GM23338 (cell line): ENCODE measurements at regions not wholly inside any gene's neighbourhood (a gene's known extent, or its start where the extent isn't known, plus 50 kb on each side); places are given as distances from the start of the nearest gene placed in this dataset.

Experiments
- ATAC-seq: fragments of 200-7000 bp; cut with Tn5 transposase; 3 replicates; pipeline ENCODE4 v1.9.1; 2020
- DNase-seq: peaks from one replicate; pipeline ENCODE4 v3.0.0-alpha.2; 2015; ENCODE audit warnings: low spot score
- H2AFZ ChIP-seq: fragments of 200-600 bp; sonication (generic); 2 replicates; pipeline ENCODE4 v1.8.0; 2016; ENCODE audit warnings: antibody characterized with exemption, mild to moderate bottlenecking, moderate library complexity
- H3F3A ChIP-seq: fragments of 200-600 bp; sonication (generic); replicated peaks from 2 replicates; pipeline ENCODE4 v1.8.0; 2017; ENCODE audit warnings: antibody characterized with exemption, mixed run types, low read depth
- H3K27ac ChIP-seq: fragments of 200-600 bp; sonication (generic); 2 replicates; pipeline ENCODE4 v1.6.1; 2016; ENCODE audit warnings: low read depth
- H3K27me3 ChIP-seq: fragments of 200-600 bp; sonication (generic); 2 replicates; pipeline ENCODE4 v1.8.0; 2016; ENCODE audit warnings: mild to moderate bottlenecking, mixed run types, moderate library complexity; ENCODE audit not compliant: insufficient read depth
- H3K36me3 ChIP-seq: fragments of 200-600 bp; sonication (generic); 2 replicates; pipeline ENCODE4 v1.8.0; 2016; ENCODE audit warnings: mild to moderate bottlenecking; ENCODE audit not compliant: insufficient read depth
- H3K4me1 ChIP-seq: fragments of 200-600 bp; sonication (generic); 2 replicates; pipeline ENCODE4 v1.8.0; 2016; ENCODE audit warnings: mild to moderate bottlenecking, moderate library complexity; ENCODE audit not compliant: insufficient read depth
- H3K4me2 ChIP-seq: fragments of 200-600 bp; sonication (generic); 2 replicates; pipeline ENCODE4 v1.7.1; 2017; ENCODE audit warnings: mixed run types
- H3K4me3 ChIP-seq: fragments of 200-600 bp; sonication (generic); 2 replicates; pipeline ENCODE4 v1.6.1; 2016; ENCODE audit warnings: mixed run types
- H3K79me2 ChIP-seq: fragments of 200-600 bp; sonication (generic); replicated peaks from 2 replicates; pipeline ENCODE4 v1.8.0; 2017; ENCODE audit warnings: mild to moderate bottlenecking; ENCODE audit not compliant: insufficient read depth
- H3K9me2 ChIP-seq: fragments of 200-600 bp; sonication (generic); 2 replicates; pipeline ENCODE4 v1.8.0; 2017; ENCODE audit not compliant: insufficient read depth
- H4K20me1 ChIP-seq: fragments of 200-600 bp; sonication (generic); replicated peaks from 2 replicates; pipeline ENCODE4 v1.8.0; 2017; ENCODE audit warnings: mild to moderate bottlenecking; ENCODE audit not compliant: insufficient read depth
- H3K27ac Mint-ChIP-seq: 2 replicates; pipeline ENCODE4 v1.8.0; 2020; ENCODE audit warnings: inconsistent platforms, mild to moderate bottlenecking, moderate library complexity, mixed read lengths
- H3K27me3 Mint-ChIP-seq: 3 replicates; pipeline ENCODE4 v1.8.0; 2022; ENCODE audit warnings: low read depth, mild to moderate bottlenecking, moderate library complexity, mixed read lengths, inconsistent platforms; ENCODE audit not compliant: insufficient read depth, poor library complexity
- H3K36me3 Mint-ChIP-seq: 3 replicates; pipeline ENCODE4 v1.8.0; 2021; ENCODE audit warnings: low read depth, mild to moderate bottlenecking, inconsistent platforms, moderate library complexity, mixed read lengths
- H3K4me1 Mint-ChIP-seq: 3 replicates; pipeline ENCODE4 v1.8.0; 2020; ENCODE audit warnings: mild to moderate bottlenecking, inconsistent platforms, mixed read lengths
- H3K4me3 Mint-ChIP-seq: 3 replicates; pipeline ENCODE4 v1.8.0; 2021; ENCODE audit warnings: moderate library complexity, mild to moderate bottlenecking, inconsistent platforms, mixed read lengths
- H3K9me3 Mint-ChIP-seq: 3 replicates; pipeline ENCODE4 v1.8.0; 2020; ENCODE audit warnings: moderate library complexity, mild to moderate bottlenecking, inconsistent platforms, mixed read lengths
- CREB1 ChIP-seq: fragments of 250-450 bp; sonication (Bioruptor Pico); IDR thresholded peaks from 2 replicates; pipeline ENCODE4 v1.5.0; 2020; ENCODE audit warnings: low read depth, mild to moderate bottlenecking, moderate library complexity
- EZH2 ChIP-seq: fragments of 200-600 bp; sonication (generic); IDR thresholded peaks from one replicate; pipeline ENCODE4 v1.8.0; 2017; ENCODE audit warnings: antibody characterized with exemption, mild to moderate bottlenecking, low read depth; ENCODE audit not compliant: unreplicated experiment
- JUNB ChIP-seq: IDR thresholded peaks from one replicate; pipeline ENCODE4 v1.6.1; 2016; ENCODE audit warnings: antibody characterized with exemption; ENCODE audit not compliant: unreplicated experiment
- NANOG ChIP-seq: IDR thresholded peaks from 2 replicates; pipeline ENCODE4 v1.6.1; 2016; ENCODE audit warnings: antibody characterized with exemption, borderline replicate concordance
- POLR2AphosphoS5 ChIP-seq: IDR thresholded peaks from 2 replicates; pipeline ENCODE4 v1.6.1; 2016; ENCODE audit warnings: antibody characterized with exemption, low read depth
- STAT1 ChIP-seq: IDR thresholded peaks from one replicate; pipeline ENCODE4 v1.6.1; 2016; ENCODE audit warnings: antibody characterized with exemption; ENCODE audit not compliant: unreplicated experiment
- ZNF114 ChIP-seq: fragments of 250-450 bp; sonication (Bioruptor Pico); IDR thresholded peaks from 2 replicates; pipeline ENCODE4 v1.5.0; 2020; ENCODE audit warnings: mild to moderate bottlenecking, moderate library complexity
- ZNF331 ChIP-seq: fragments of 250-450 bp; sonication (Bioruptor Pico); IDR thresholded peaks from 2 replicates; pipeline ENCODE4 v1.5.0; 2020; ENCODE audit warnings: low read depth, mild to moderate bottlenecking, moderate library complexity
- TF ChIP-seq, protein P1 (sequence below), 2 experiments: fragments of 200-600 bp in 1 of 2; sonication (generic) in 1 of 2; conservative IDR thresholded peaks; 2 replicates each; pipeline versions ENCODE4 v1.5.1 to v1.6.1; 2016 to 2017; ENCODE audit warnings: antibody characterized with exemption in 2 of 2, low read depth in 2 of 2, mild to moderate bottlenecking in 2 of 2, moderate library complexity in 1 of 2
- TF ChIP-seq, protein P2 (sequence below): IDR thresholded peaks from one replicate; pipeline ENCODE4 v1.6.1; 2018; ENCODE audit warnings: antibody characterized with exemption; ENCODE audit not compliant: unreplicated experiment
- TF ChIP-seq, protein P3 (sequence below): IDR thresholded peaks from 2 replicates; pipeline ENCODE4 v1.6.1; 2016; ENCODE audit warnings: antibody characterized with exemption

DNA sequence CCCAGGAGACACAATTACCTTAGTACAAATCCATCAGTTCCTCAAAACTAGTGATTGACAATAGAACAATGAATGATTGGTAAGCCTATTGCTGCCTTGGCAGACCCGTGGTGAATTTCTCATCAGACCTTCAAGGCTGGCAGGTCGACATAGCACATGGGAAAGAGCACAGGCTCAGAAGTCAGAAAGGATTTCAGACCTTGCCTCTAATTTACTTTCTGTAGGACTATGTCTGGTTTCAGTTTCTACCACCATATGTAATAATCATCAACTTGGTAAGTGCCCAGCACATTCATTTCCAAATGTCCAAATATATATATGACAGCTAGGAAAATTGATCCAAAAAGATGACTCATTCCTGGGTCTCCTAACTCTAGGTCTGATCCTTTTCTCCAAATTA is 62.5 kb upstream of the GRHL3 start (continued):
- TF ChIP-seq, protein P1, sequence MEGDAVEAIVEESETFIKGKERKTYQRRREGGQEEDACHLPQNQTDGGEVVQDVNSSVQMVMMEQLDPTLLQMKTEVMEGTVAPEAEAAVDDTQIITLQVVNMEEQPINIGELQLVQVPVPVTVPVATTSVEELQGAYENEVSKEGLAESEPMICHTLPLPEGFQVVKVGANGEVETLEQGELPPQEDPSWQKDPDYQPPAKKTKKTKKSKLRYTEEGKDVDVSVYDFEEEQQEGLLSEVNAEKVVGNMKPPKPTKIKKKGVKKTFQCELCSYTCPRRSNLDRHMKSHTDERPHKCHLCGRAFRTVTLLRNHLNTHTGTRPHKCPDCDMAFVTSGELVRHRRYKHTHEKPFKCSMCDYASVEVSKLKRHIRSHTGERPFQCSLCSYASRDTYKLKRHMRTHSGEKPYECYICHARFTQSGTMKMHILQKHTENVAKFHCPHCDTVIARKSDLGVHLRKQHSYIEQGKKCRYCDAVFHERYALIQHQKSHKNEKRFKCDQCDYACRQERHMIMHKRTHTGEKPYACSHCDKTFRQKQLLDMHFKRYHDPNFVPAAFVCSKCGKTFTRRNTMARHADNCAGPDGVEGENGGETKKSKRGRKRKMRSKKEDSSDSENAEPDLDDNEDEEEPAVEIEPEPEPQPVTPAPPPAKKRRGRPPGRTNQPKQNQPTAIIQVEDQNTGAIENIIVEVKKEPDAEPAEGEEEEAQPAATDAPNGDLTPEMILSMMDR (conservative IDR thresholded peaks at IDR 0.05; ENCODE audit: low read depth in 2 of 2): no peak
- TF ChIP-seq STAT1 (no peak), NANOG (no peak), CREB1 (CRISPR knock-in tag) (no peak), EZH2 (no peak), ZNF114 (CRISPR knock-in tag) (no peak), JUNB (no peak), POLR2AphosphoS5 (no peak), ZNF331 (CRISPR knock-in tag) (no peak)

DNA sequence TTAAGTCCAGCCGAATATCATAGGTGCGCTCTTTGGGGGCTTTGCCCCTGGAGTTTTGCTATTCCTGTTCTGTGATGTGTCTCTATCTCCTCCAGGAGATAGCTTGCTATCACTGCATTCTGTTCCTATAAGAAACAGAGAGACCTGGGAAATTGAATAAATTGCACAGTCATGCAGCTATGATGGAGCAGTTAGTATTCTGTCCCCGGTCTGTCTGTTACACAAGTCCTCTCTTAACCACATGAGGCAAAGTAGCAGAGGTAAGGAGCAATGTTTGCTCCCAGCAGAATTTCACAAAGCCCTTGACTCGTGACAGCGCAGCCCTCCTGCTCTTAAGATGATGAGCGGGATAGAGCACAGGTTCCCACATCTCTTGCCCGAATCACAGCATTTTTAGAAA is 63.9 kb upstream of the GRHL3 start:
- Histone ChIP-seq H3K27ac (no peak overlapping the region), H3K9me2 (no peaks in the 10 kb centered on the region), H3K4me1 (no peaks in the 10 kb centered on the region), H3K36me3 (no peaks in the 10 kb centered on the region), H2AFZ (peak overlapping the region; percentile 87), H4K20me1 (no peaks in the 10 kb centered on the region), H3K4me3 (no peak overlapping the region), H3K79me2 (no peaks in the 10 kb centered on the region), H3K4me2 (no peak overlapping the region), H3F3A (no peaks in the 10 kb centered on the region), H3K27me3 (no peaks in the 10 kb centered on the region)
- TF ChIP-seq ZNF331 (CRISPR knock-in tag): no peak
- TF ChIP-seq, protein P2, sequence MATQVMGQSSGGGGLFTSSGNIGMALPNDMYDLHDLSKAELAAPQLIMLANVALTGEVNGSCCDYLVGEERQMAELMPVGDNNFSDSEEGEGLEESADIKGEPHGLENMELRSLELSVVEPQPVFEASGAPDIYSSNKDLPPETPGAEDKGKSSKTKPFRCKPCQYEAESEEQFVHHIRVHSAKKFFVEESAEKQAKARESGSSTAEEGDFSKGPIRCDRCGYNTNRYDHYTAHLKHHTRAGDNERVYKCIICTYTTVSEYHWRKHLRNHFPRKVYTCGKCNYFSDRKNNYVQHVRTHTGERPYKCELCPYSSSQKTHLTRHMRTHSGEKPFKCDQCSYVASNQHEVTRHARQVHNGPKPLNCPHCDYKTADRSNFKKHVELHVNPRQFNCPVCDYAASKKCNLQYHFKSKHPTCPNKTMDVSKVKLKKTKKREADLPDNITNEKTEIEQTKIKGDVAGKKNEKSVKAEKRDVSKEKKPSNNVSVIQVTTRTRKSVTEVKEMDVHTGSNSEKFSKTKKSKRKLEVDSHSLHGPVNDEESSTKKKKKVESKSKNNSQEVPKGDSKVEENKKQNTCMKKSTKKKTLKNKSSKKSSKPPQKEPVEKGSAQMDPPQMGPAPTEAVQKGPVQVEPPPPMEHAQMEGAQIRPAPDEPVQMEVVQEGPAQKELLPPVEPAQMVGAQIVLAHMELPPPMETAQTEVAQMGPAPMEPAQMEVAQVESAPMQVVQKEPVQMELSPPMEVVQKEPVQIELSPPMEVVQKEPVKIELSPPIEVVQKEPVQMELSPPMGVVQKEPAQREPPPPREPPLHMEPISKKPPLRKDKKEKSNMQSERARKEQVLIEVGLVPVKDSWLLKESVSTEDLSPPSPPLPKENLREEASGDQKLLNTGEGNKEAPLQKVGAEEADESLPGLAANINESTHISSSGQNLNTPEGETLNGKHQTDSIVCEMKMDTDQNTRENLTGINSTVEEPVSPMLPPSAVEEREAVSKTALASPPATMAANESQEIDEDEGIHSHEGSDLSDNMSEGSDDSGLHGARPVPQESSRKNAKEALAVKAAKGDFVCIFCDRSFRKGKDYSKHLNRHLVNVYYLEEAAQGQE: no peak
- TF ChIP-seq CREB1 (CRISPR knock-in tag): no peak
- TF ChIP-seq POLR2AphosphoS5: no peak
- no peak for TF ChIP-seq JUNB
- TF ChIP-seq, protein P1 (conservative IDR thresholded peaks at IDR 0.05; ENCODE audit: low read depth in 2 of 2): no peak
- TF ChIP-seq STAT1: no peak
- TF ChIP-seq NANOG: no peak
- TF ChIP-seq, protein P3, sequence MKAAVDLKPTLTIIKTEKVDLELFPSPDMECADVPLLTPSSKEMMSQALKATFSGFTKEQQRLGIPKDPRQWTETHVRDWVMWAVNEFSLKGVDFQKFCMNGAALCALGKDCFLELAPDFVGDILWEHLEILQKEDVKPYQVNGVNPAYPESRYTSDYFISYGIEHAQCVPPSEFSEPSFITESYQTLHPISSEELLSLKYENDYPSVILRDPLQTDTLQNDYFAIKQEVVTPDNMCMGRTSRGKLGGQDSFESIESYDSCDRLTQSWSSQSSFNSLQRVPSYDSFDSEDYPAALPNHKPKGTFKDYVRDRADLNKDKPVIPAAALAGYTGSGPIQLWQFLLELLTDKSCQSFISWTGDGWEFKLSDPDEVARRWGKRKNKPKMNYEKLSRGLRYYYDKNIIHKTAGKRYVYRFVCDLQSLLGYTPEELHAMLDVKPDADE: no peak
- TF ChIP-seq ZNF114 (CRISPR knock-in tag): no peak
- TF ChIP-seq EZH2: no peak
- H3K27me3 Mint-ChIP-seq: peaks cover 9% of the 10 kb centered on the region
- H3K36me3 Mint-ChIP-seq: no peaks in the 10 kb centered on the region
- no peak overlapping the region for H3K27ac Mint-ChIP-seq
- H3K9me3 Mint-ChIP-seq: no peaks in the 10 kb centered on the region
- no peaks in the 10 kb centered on the region for H3K4me1 Mint-ChIP-seq
- DNase-seq: no peak
- H3K4me3 Mint-ChIP-seq: no peak overlapping the region
- no peak for ATAC-seq
